IgD-negative memory B cell (primary cell): ENCODE measurements at regions not wholly inside any gene's neighbourhood (a gene's known extent, or its start where the extent isn't known, plus 50 kb on each side); places are given as distances from the start of the nearest gene placed in this dataset.

Experiments
- H3K27ac Mint-ChIP-seq, 3 donors: one replicate each; pipeline ENCODE4 v1.8.0; 2020 to 2022; ENCODE audit warnings: mild to moderate bottlenecking in 3 of 3, mixed read lengths in 3 of 3, moderate library complexity in 1 of 3
- H3K27me3 Mint-ChIP-seq: one replicate; pipeline ENCODE4 v1.8.0; 2021; ENCODE audit warnings: mixed read lengths
- H3K36me3 Mint-ChIP-seq: one replicate; pipeline ENCODE4 v1.8.0; 2020; ENCODE audit warnings: mild to moderate bottlenecking, mixed read lengths
- H3K4me1 Mint-ChIP-seq, 3 donors: one replicate each; pipeline ENCODE4 v1.8.0; 2020 to 2022; ENCODE audit warnings: mixed read lengths in 3 of 3, mild to moderate bottlenecking in 1 of 3
- H3K4me3 Mint-ChIP-seq, 4 donors: one replicate each; pipeline ENCODE4 v1.8.0; 2020 to 2022; ENCODE audit warnings: mild to moderate bottlenecking in 4 of 4, mixed read lengths in 4 of 4, moderate library complexity in 3 of 4
- H3K9me3 Mint-ChIP-seq, 3 donors: one replicate each; pipeline ENCODE4 v1.8.0; 2020 to 2021; ENCODE audit warnings: mixed read lengths in 3 of 3, mild to moderate bottlenecking in 1 of 3

- Mint-ChIP-seq H3K27me3 (no peaks in the 10 kb centered on the region), H3K36me3 (no peaks in the 10 kb centered on the region), H3K4me3 (no peak overlapping the region), H3K9me3 (no peaks in the 10 kb centered on the region), H3K27ac (no peak overlapping the region), H3K4me1 (no peaks in the 10 kb centered on the region)
These were observed 50.4 kb downstream of the FHIP1A start for GRCh38 chr4:151459375-151459774.

- no peaks in the 10 kb centered on the region for H3K9me3 Mint-ChIP-seq
- H3K4me1 Mint-ChIP-seq = no peaks in the 10 kb centered on the region
- H3K4me3 Mint-ChIP-seq = no peak overlapping the region
- H3K27ac Mint-ChIP-seq = no peak overlapping the region
- H3K27me3 Mint-ChIP-seq = no peaks in the 10 kb centered on the region
- H3K36me3 Mint-ChIP-seq = no peaks in the 10 kb centered on the region
These were observed 51.5 kb downstream of the FHIP1A start for GRCh38 chr4:151460434-151460833.

- Mint-ChIP-seq H3K4me3 (no peak overlapping the region), H3K36me3 (no peaks in the 10 kb centered on the region), H3K27ac (no peak overlapping the region), H3K27me3 (no peaks in the 10 kb centered on the region), H3K9me3 (peaks cover 0 to 3% (median 2%) of the 10 kb centered on the region in 3 donors), H3K4me1 (no peaks in the 10 kb centered on the region)
These were observed 53.6 kb downstream of the FHIP1A start for GRCh38 chr4:151462554-151462953.

- no peaks in the 10 kb centered on the region for H3K4me1 Mint-ChIP-seq
These were observed 60.0 kb downstream of the FHIP1A start for GRCh38 chr4:151468715-151469696.

GRCh38 chr4:151469970-151470369 is 61.0 kb downstream of the FHIP1A start:
- Mint-ChIP-seq H3K27me3 (peaks cover 2% of the 10 kb centered on the region), H3K9me3 (peaks cover 0 to 5% (median 3%) of the 10 kb centered on the region in 3 donors), H3K4me1 (no peaks in the 10 kb centered on the region), H3K27ac (no peak overlapping the region), H3K4me3 (no peak overlapping the region), H3K36me3 (no peaks in the 10 kb centered on the region)

More at GRCh38 chr4:151468715-151469696, 60.0 kb downstream of the FHIP1A start:
- no peak overlapping the region for H3K27ac Mint-ChIP-seq
- H3K9me3 Mint-ChIP-seq = peaks cover 0 to 5% (median 3%) of the 10 kb centered on the region in 3 donors
- peaks cover 2% of the 10 kb centered on the region for H3K27me3 Mint-ChIP-seq
- no peaks in the 10 kb centered on the region for H3K36me3 Mint-ChIP-seq
- no peak overlapping the region for H3K4me3 Mint-ChIP-seq

- H3K36me3 Mint-ChIP-seq = no peaks in the 10 kb centered on the region
- H3K4me3 Mint-ChIP-seq = no peak overlapping the region
- H3K27ac Mint-ChIP-seq = no peak overlapping the region
- no peaks in the 10 kb centered on the region for H3K4me1 Mint-ChIP-seq
- H3K9me3 Mint-ChIP-seq = peaks cover 0 to 5% (median 5%) of the 10 kb centered on the region in 3 donors
- H3K27me3 Mint-ChIP-seq = peaks cover 2% of the 10 kb centered on the region
These were observed 62.8 kb downstream of the FHIP1A start for GRCh38 chr4:151471728-151472127.

- peaks cover 2% of the 10 kb centered on the region for H3K27me3 Mint-ChIP-seq
- peaks cover 0 to 5% (median 5%) of the 10 kb centered on the region in 3 donors for H3K9me3 Mint-ChIP-seq
- no peaks in the 10 kb centered on the region for H3K4me1 Mint-ChIP-seq
- no peak overlapping the region for H3K27ac Mint-ChIP-seq
- H3K36me3 Mint-ChIP-seq = no peaks in the 10 kb centered on the region
- no peak overlapping the region for H3K4me3 Mint-ChIP-seq
These were observed 63.3 kb downstream of the FHIP1A start for GRCh38 chr4:151472297-151472696.

GRCh38 chr4:151472711-151473110 is 63.7 kb downstream of the FHIP1A start:
- no peaks in the 10 kb centered on the region for H3K4me1 Mint-ChIP-seq
- no peak overlapping the region for H3K4me3 Mint-ChIP-seq
- no peak overlapping the region for H3K27ac Mint-ChIP-seq
- no peaks in the 10 kb centered on the region for H3K36me3 Mint-ChIP-seq
- peaks cover 0 to 2% (median 2%) of the 10 kb centered on the region in 3 donors for H3K9me3 Mint-ChIP-seq
- H3K27me3 Mint-ChIP-seq = peaks cover 2% of the 10 kb centered on the region

GRCh38 chr4:151473521-151474097 is 64.6 kb downstream of the FHIP1A start:
- Mint-ChIP-seq H3K27ac (no peak overlapping the region), H3K27me3 (peaks cover 2% of the 10 kb centered on the region), H3K4me1 (no peaks in the 10 kb centered on the region), H3K4me3 (no peak overlapping the region), H3K36me3 (no peaks in the 10 kb centered on the region), H3K9me3 (peaks cover 0 to 2% (median 2%) of the 10 kb centered on the region in 3 donors)

DNA sequence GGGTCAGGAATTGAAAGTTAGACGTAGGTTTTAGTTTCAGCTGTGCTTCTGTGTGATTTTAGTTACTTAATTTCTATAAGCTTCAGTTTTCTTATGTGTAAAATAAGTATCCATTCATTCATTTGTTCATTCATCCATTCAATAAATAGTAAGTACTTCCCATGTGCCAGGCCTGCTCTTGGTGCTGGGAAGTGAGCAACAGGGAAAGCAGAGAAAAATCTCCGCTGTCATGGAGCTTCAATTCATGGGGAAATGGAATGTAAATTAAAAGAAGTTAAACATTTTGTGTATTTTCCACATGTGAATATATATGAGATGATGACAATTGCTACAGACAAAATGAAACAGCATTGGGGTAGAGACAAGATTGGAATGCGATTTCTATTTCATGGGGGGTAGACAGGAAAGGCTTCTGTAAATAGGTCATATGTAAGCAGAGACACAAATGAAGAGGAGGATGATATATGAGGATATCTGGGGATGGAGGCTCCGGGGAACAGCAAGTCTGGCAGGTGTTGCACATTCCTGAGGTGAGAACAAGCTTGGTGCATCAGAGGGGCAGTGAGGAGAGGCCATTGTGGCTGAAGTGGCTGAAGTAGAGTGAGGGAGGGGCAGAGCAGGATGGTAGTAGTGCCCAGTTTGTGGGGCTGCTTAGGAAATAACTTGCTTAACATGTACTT is 66.2 kb downstream of the FHIP1A start:
- Mint-ChIP-seq H3K36me3 (no peaks in the 10 kb centered on the region), H3K27ac (no peak overlapping the region), H3K4me3 (no peak overlapping the region), H3K27me3 (peaks cover 5% of the 10 kb centered on the region), H3K4me1 (no peaks in the 10 kb centered on the region), H3K9me3 (peaks cover 0 to 2% (median 2%) of the 10 kb centered on the region in 3 donors)

- Mint-ChIP-seq H3K36me3 (no peaks in the 10 kb centered on the region), H3K9me3 (no peaks in the 10 kb centered on the region), H3K4me3 (no peak overlapping the region), H3K27ac (no peak overlapping the region), H3K4me1 (no peaks in the 10 kb centered on the region), H3K27me3 (peaks cover 3% of the 10 kb centered on the region)
These were observed 72.8 kb downstream of the FHIP1A start for GRCh38 chr4:151481813-151482212.

- H3K4me3 Mint-ChIP-seq = no peak overlapping the region
- peaks cover 0 to 6% (median 2%) of the 10 kb centered on the region in 3 donors for H3K9me3 Mint-ChIP-seq
- H3K27ac Mint-ChIP-seq = no peak overlapping the region
- peaks cover 4% of the 10 kb centered on the region for H3K27me3 Mint-ChIP-seq
- no peaks in the 10 kb centered on the region for H3K4me1 Mint-ChIP-seq
- no peaks in the 10 kb centered on the region for H3K36me3 Mint-ChIP-seq
These were observed 75.6 kb downstream of the FHIP1A start for GRCh38 chr4:151484396-151485102.

DNA sequence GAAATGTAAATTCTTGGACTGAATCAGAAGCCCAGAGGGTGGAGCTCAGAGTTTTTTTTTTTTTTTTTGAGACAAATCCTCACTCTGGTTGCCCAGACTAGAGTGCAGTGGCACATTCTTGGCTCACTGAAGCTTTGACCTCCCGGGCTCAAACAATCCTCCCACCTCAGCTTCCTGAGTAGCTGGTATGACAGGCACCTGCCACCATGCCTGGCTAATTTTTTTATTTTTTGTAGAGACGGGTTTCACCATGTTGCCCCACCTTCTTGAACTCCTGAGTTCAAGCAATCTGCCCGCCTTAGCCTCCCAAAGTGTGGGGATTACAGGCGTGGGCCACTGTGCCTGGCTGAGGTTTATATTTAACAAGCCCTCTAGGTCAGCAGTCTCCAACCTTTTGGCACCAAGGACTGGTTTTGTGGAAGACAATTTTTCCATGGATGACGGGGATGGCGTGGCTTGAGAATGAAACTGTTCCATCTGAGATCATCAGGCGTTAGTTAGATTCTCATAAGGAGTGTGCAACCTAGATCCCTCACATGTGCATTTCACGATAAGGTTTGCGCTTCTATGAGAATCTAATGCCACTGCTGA is 76.7 kb downstream of the FHIP1A start:
- peaks cover 0 to 6% (median 2%) of the 10 kb centered on the region in 3 donors for H3K9me3 Mint-ChIP-seq
- H3K4me1 Mint-ChIP-seq = no peaks in the 10 kb centered on the region
- peaks cover 4% of the 10 kb centered on the region for H3K27me3 Mint-ChIP-seq
- H3K36me3 Mint-ChIP-seq = no peaks in the 10 kb centered on the region
- no peak overlapping the region for H3K4me3 Mint-ChIP-seq
- H3K27ac Mint-ChIP-seq = no peak overlapping the region

- H3K27me3 Mint-ChIP-seq = peaks cover 4% of the 10 kb centered on the region
- H3K4me3 Mint-ChIP-seq = no peak overlapping the region
- peaks cover 2 to 6% (median 3%) of the 10 kb centered on the region in 3 donors for H3K9me3 Mint-ChIP-seq
- H3K4me1 Mint-ChIP-seq = no peaks in the 10 kb centered on the region
- peaks cover 1% of the 10 kb centered on the region for H3K36me3 Mint-ChIP-seq
- no peak overlapping the region for H3K27ac Mint-ChIP-seq
These were observed 77.2 kb downstream of the FHIP1A start for GRCh38 chr4:151486168-151486567.
